Type B pancreatic cell (in vitro differentiated cells): ENCODE measurements at regions not wholly inside any gene's neighbourhood (a gene's known extent, or its start where the extent isn't known, plus 50 kb on each side); places are given as distances from the start of the nearest gene placed in this dataset.

Experiments
- DNase-seq: peaks from one replicate; pipeline ENCODE4 v3.0.0; 2021; ENCODE audit warnings: mixed read lengths; ENCODE audit not compliant: unreplicated experiment; ENCODE audit errors: extremely low spot score
- H3K27ac Mint-ChIP-seq: 2 replicates; pipeline ENCODE4 v1.8.0; 2021; ENCODE audit warnings: mild to moderate bottlenecking, mixed read lengths
- H3K27me3 Mint-ChIP-seq: 2 replicates; pipeline ENCODE4 v1.8.0; 2021; ENCODE audit warnings: mixed read lengths
- H3K36me3 Mint-ChIP-seq: 2 replicates; pipeline ENCODE4 v1.8.0; 2021; ENCODE audit warnings: mixed read lengths
- H3K4me1 Mint-ChIP-seq: one replicate; pipeline ENCODE4 v1.8.0; 2021; ENCODE audit warnings: mixed read lengths; ENCODE audit not compliant: unreplicated experiment
- H3K4me3 Mint-ChIP-seq: 2 replicates; pipeline ENCODE4 v1.8.0; 2021; ENCODE audit warnings: mild to moderate bottlenecking, mixed read lengths
- H3K9me3 Mint-ChIP-seq: 2 replicates; pipeline ENCODE4 v1.8.0; 2021; ENCODE audit warnings: mixed read lengths
- TF ChIP-seq, protein P1 (sequence below): fragments of 200-600 bp; sonication (generic); conservative IDR thresholded peaks from 2 replicates; pipeline ENCODE4 v1.5.0; 2021; ENCODE audit warnings: antibody characterized with exemption, mild to moderate bottlenecking

DNA sequence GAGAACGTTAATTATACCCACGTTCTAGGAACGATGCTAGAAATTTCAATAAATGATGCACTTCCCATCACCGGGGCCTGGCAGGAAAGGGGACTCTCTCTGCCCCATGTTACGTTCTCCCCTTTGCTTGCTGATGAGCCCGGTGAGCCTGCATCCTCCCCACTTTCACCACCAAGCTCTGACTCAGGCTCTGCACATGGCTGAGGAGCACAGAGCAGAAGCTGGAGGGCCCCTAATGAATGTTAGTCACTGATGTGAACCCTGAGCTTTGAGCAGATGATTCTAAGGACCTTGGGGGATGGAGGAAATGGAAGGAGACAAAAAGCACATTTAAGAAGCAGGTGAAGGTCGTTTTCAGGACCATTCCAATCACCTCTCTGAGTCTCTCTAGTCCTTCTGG lies 468.2 kb upstream of the ARID1B start:
- no peaks in the 10 kb centered on the region for H3K27me3 Mint-ChIP-seq
- H3K4me1 Mint-ChIP-seq, result no peaks in the 10 kb centered on the region
- TF ChIP-seq, protein P1, sequence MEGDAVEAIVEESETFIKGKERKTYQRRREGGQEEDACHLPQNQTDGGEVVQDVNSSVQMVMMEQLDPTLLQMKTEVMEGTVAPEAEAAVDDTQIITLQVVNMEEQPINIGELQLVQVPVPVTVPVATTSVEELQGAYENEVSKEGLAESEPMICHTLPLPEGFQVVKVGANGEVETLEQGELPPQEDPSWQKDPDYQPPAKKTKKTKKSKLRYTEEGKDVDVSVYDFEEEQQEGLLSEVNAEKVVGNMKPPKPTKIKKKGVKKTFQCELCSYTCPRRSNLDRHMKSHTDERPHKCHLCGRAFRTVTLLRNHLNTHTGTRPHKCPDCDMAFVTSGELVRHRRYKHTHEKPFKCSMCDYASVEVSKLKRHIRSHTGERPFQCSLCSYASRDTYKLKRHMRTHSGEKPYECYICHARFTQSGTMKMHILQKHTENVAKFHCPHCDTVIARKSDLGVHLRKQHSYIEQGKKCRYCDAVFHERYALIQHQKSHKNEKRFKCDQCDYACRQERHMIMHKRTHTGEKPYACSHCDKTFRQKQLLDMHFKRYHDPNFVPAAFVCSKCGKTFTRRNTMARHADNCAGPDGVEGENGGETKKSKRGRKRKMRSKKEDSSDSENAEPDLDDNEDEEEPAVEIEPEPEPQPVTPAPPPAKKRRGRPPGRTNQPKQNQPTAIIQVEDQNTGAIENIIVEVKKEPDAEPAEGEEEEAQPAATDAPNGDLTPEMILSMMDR, result no peak
- no peak for DNase-seq
- H3K9me3 Mint-ChIP-seq, result peaks cover 11% of the 10 kb centered on the region
- H3K27ac Mint-ChIP-seq, result no peak overlapping the region
- H3K36me3 Mint-ChIP-seq, result peaks cover 4% of the 10 kb centered on the region
- no peak overlapping the region for H3K4me3 Mint-ChIP-seq

DNA sequence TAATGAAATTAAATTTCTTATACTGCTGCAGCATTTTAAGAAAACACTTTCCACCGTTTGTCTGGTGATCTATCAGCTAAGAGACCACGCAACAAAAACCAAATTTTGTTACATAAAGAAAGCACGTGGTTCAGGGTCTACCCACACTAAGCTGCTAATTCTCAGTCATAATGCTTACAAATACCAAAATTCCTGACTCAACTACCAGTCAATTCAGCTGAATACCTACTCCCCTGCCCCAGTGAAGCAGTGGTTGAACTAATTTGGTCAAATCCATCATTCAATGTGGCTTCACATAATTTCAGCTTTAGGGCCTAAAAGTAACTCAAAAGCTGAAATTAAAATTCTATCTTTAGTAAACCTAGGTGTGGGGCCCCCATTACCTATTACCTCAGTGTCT lies 468.6 kb upstream of the ARID1B start:
- H3K4me1 Mint-ChIP-seq, result no peaks in the 10 kb centered on the region
- no peak for DNase-seq
- no peak overlapping the region for H3K4me3 Mint-ChIP-seq
- peaks cover 4% of the 10 kb centered on the region for H3K36me3 Mint-ChIP-seq
- peaks cover 11% of the 10 kb centered on the region for H3K9me3 Mint-ChIP-seq
- no peak overlapping the region for H3K27ac Mint-ChIP-seq
- TF ChIP-seq, protein P1, result no peak
- H3K27me3 Mint-ChIP-seq, result no peaks in the 10 kb centered on the region

DNA sequence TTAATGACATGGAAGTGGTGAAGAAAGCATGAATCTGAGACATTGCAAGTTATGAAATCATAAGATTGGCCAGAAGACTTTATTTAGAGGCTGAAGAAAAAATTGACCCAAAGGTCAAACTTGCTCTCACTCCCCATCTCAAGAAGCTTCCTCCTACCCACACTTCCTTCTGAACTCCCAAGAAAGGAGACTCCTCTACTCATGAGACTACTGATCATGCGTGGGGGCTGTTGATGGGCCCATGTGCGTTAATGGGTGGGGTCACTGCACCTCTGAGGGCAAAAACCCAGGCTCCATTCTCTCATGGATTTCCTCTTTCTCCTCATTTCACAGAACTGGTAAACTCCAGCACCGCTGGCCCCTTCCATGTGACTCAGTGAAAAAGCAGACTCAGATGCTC lies 470.6 kb upstream of the ARID1B start:
- Mint-ChIP-seq H3K36me3 (peaks cover 4% of the 10 kb centered on the region), H3K27ac (no peak overlapping the region), H3K4me1 (no peaks in the 10 kb centered on the region), H3K4me3 (no peak overlapping the region), H3K27me3 (no peaks in the 10 kb centered on the region), H3K9me3 (peaks cover 7% of the 10 kb centered on the region)
- TF ChIP-seq, protein P1, result no peak
- DNase-seq, result no peak

DNA sequence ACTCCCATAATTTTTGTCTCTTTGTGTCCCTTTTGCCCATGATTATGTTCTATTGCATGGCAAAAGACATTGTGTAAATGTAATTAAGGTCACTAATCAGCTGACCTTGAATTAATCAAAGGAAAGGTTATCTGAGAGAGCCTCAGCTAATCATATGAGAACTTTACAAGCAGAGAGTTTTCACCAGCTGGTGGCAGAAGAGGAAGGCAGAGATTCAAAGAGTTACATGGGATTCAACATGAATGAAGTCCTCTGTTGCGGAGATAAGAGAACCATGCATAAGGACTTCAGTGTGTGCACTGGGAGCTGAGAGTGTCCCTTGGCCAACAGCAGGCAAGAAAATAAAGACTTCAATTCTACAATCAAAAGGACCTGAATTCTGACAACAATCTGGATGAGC lies 494.1 kb upstream of the ARID1B start:
- no peak for DNase-seq
- Mint-ChIP-seq H3K36me3 (no peaks in the 10 kb centered on the region), H3K4me3 (no peak overlapping the region), H3K4me1 (peaks cover 22% of the 10 kb centered on the region), H3K27ac (no peak overlapping the region), H3K9me3 (peaks cover under 1% of the 10 kb centered on the region), H3K27me3 (no peaks in the 10 kb centered on the region)
- TF ChIP-seq, protein P1, result no peak

DNA sequence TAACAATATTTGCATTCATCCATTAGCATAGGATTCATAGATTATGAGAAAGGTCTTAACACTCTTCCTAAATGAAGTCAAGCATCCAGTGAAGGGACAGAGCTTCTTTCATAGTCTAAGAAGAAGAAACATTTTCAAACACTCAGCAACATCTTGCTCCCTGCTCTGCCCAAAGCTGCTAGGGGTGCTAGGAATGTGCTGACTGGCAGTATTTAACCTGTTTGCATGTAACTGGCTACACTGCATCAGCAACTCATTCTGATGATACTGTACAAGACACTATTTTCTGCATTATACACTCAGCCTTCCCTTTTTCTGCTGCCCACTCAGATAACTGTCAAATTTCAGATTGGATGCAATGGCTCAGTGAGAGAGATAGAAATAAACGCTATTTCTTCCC lies 495.1 kb upstream of the ARID1B start:
- no peaks in the 10 kb centered on the region for H3K27me3 Mint-ChIP-seq
- H3K36me3 Mint-ChIP-seq, result no peaks in the 10 kb centered on the region
- H3K4me3 Mint-ChIP-seq, result no peak overlapping the region
- H3K4me1 Mint-ChIP-seq, result peaks cover 22% of the 10 kb centered on the region
- DNase-seq, result no peak
- H3K9me3 Mint-ChIP-seq, result peaks cover 5% of the 10 kb centered on the region
- H3K27ac Mint-ChIP-seq, result no peak overlapping the region
- TF ChIP-seq, protein P1, result no peak

DNA sequence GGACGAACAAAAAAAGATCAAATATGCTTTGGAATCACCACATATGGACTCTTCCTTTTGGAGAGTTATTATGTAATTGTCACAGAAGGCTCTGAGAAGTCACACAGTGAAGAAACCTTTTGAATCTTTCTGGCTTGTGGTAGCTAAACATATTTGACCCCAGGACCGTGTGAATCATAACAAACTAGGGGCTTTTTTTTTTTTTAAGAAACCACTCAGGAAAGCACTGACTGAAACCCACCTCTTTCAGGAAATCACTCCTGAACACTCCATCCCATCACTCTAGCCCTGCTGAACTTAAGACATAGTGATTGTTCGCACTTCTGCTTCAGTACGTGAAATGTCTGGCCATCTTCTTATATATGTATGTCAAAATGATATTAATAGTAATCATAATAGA lies 495.9 kb upstream of the ARID1B start:
- Mint-ChIP-seq H3K4me3 (no peak overlapping the region), H3K27me3 (no peaks in the 10 kb centered on the region)

More for the DNA sequence above, 495.9 kb upstream of the ARID1B start:
- Mint-ChIP-seq H3K36me3 (no peaks in the 10 kb centered on the region), H3K4me1 (peaks cover 22% of the 10 kb centered on the region), H3K9me3 (peaks cover 5% of the 10 kb centered on the region), H3K27ac (no peak overlapping the region)
- TF ChIP-seq, protein P1, result no peak
- no peak for DNase-seq
